Mesendoderm (in vitro differentiated cells): ENCODE measurements at regions not wholly inside any gene's neighbourhood (a gene's known extent, or its start where the extent isn't known, plus 50 kb on each side); places are given as distances from the start of the nearest gene placed in this dataset.

Source experiments
- DNase-seq: peaks from one replicate; pipeline ENCODE4 v3.0.0; 2013
- H2AK5ac ChIP-seq: 2 replicates; pipeline ENCODE4 v1.6.1; 2013; ENCODE audit warnings: low read length, inconsistent platforms
- H2BK120ac ChIP-seq: 2 replicates; pipeline ENCODE4 v1.6.1; 2013; ENCODE audit warnings: low read depth, mild to moderate bottlenecking, low read length, moderate library complexity, mixed read lengths
- H2BK15ac ChIP-seq: replicated peaks from 2 replicates; pipeline ENCODE4 v1.6.1; 2013; ENCODE audit warnings: low read depth, mild to moderate bottlenecking, moderate library complexity
- H2BK5ac ChIP-seq: 2 replicates; pipeline ENCODE4 v1.6.1; 2013; ENCODE audit warnings: low read length, inconsistent platforms
- H3K18ac ChIP-seq: 2 replicates; pipeline ENCODE4 v1.6.1; 2013; ENCODE audit warnings: mild to moderate bottlenecking, low read length, mixed read lengths
- H3K23ac ChIP-seq: one replicate; pipeline ENCODE4 v1.6.1; 2013; ENCODE audit warnings: low read length
- H3K27ac ChIP-seq: 2 replicates; pipeline ENCODE4 v1.5.1; 2013; ENCODE audit warnings: low read depth, mild to moderate bottlenecking, inconsistent platforms, low read length, moderate library complexity
- H3K27me3 ChIP-seq: 2 replicates; pipeline ENCODE4 v1.6.1; 2013; ENCODE audit warnings: low read length, control low read depth, mild to moderate bottlenecking, inconsistent platforms; ENCODE audit not compliant: insufficient read depth, poor library complexity
- H3K36me3 ChIP-seq: 2 replicates; pipeline ENCODE4 v1.6.1; 2013; ENCODE audit warnings: low read length, inconsistent platforms; ENCODE audit not compliant: control insufficient read depth, insufficient read depth
- H3K4ac ChIP-seq: one replicate; pipeline ENCODE4 v1.6.1; 2013; ENCODE audit warnings: low read depth, mild to moderate bottlenecking, low read length, moderate library complexity
- H3K4me1 ChIP-seq: 2 replicates; pipeline ENCODE4 v1.6.1; 2013; ENCODE audit warnings: low read depth, low read length, inconsistent platforms; ENCODE audit not compliant: control insufficient read depth
- H3K4me2 ChIP-seq: 2 replicates; pipeline ENCODE4 v1.6.1; 2013; ENCODE audit warnings: low read length
- H3K4me3 ChIP-seq: 2 replicates; pipeline ENCODE4 v1.5.1; 2013; ENCODE audit warnings: mild to moderate bottlenecking, low read length
- H3K56ac ChIP-seq: one replicate; pipeline ENCODE4 v1.6.1; 2013; ENCODE audit warnings: low read length
- H3K79me1 ChIP-seq: 2 replicates; pipeline ENCODE4 v1.6.1; 2013; ENCODE audit warnings: low read length, inconsistent platforms
- H3K79me2 ChIP-seq: 2 replicates; pipeline ENCODE4 v1.6.1; 2013; ENCODE audit warnings: mild to moderate bottlenecking, low read length; ENCODE audit not compliant: control insufficient read depth, insufficient read depth
- H3K9ac ChIP-seq: 2 replicates; pipeline ENCODE4 v1.6.1; 2013; ENCODE audit warnings: low read length, inconsistent platforms
- H4K5ac ChIP-seq: one replicate; pipeline ENCODE4 v1.6.1; 2013; ENCODE audit warnings: low read length
- H4K8ac ChIP-seq: one replicate; pipeline ENCODE4 v1.6.1; 2013; ENCODE audit warnings: low read depth, mild to moderate bottlenecking, control low read depth, low read length, moderate library complexity
- WGBS: extraction: QIAGEN DNeasy Blood & Tissue Kit; methylation state at CpG from one replicate; pipeline ENCODE4 v1.1.7; 2013; ENCODE audit warnings: low lambda C conversion rate, missing lambda C conversion rate; ENCODE audit not compliant: insufficient coverage; ENCODE audit errors: extremely low coverage; 5-methylcytosine and 5-hydroxymethylcytosine counted together

GRCh38 chr12:46459861-46460545, 87.4 kb upstream of the SLC38A2 start:
- WGBS: no CpG with 5 or more reads among the region's 5 CpGs
- no peak overlapping the region for H3K18ac ChIP-seq
- H3K4me1 ChIP-seq: no peaks in the 10 kb centered on the region
- no peaks in the 10 kb centered on the region for H3K79me2 ChIP-seq
- no peak overlapping the region for H4K8ac ChIP-seq
- H3K79me1 ChIP-seq: no peaks in the 10 kb centered on the region
- no peak overlapping the region for H3K9ac ChIP-seq
- H3K56ac ChIP-seq: no peak overlapping the region
- DNase-seq: no peak
- H3K4me2 ChIP-seq: no peak overlapping the region
- no peak overlapping the region for H2BK15ac ChIP-seq
- no peaks in the 10 kb centered on the region for H3K36me3 ChIP-seq
- no peak overlapping the region for H2BK5ac ChIP-seq
- no peak overlapping the region for H2AK5ac ChIP-seq
- H3K27ac ChIP-seq: no peak overlapping the region
- H2BK120ac ChIP-seq: no peak overlapping the region
- no peaks in the 10 kb centered on the region for H3K27me3 ChIP-seq
- H3K4ac ChIP-seq: no peak overlapping the region
- no peak overlapping the region for H3K4me3 ChIP-seq
- H3K23ac ChIP-seq: no peak overlapping the region
- no peak overlapping the region for H4K5ac ChIP-seq

- Histone ChIP-seq H3K79me2 (no peaks in the 10 kb centered on the region), H3K9ac (no peak overlapping the region), H4K5ac (no peak overlapping the region), H2BK120ac (no peak overlapping the region), H3K56ac (no peak overlapping the region), H3K23ac (no peak overlapping the region), H2BK15ac (no peak overlapping the region), H3K4me3 (no peak overlapping the region), H4K8ac (no peak overlapping the region), H3K4me1 (no peaks in the 10 kb centered on the region), H2BK5ac (no peak overlapping the region), H3K18ac (peak overlapping the region; percentile 18), H3K27ac (no peak overlapping the region), H3K79me1 (no peaks in the 10 kb centered on the region), H3K36me3 (no peaks in the 10 kb centered on the region), H2AK5ac (no peak overlapping the region), H3K4ac (no peak overlapping the region), H3K4me2 (no peak overlapping the region), H3K27me3 (no peaks in the 10 kb centered on the region)
- DNase-seq: peak; percentile 48
- WGBS: no CpG with 5 or more reads among the region's 4 CpGs
These were observed 86.5 kb upstream of the SLC38A2 start for GRCh38 chr12:46459111-46459510.

GRCh38 chr12:46458500-46459102, 86.0 kb upstream of the SLC38A2 start:
- Histone ChIP-seq H3K27ac (no peak overlapping the region), H3K4me2 (no peak overlapping the region), H4K8ac (no peak overlapping the region), H2BK120ac (no peak overlapping the region), H3K36me3 (no peaks in the 10 kb centered on the region), H3K56ac (no peak overlapping the region), H3K4ac (no peak overlapping the region), H3K18ac (no peak overlapping the region), H3K4me1 (no peaks in the 10 kb centered on the region), H3K79me2 (no peaks in the 10 kb centered on the region), H3K27me3 (no peaks in the 10 kb centered on the region), H3K9ac (no peak overlapping the region), H2AK5ac (no peak overlapping the region), H3K4me3 (no peak overlapping the region), H4K5ac (no peak overlapping the region), H3K23ac (no peak overlapping the region), H3K79me1 (no peaks in the 10 kb centered on the region), H2BK15ac (no peak overlapping the region), H2BK5ac (no peak overlapping the region)
- no CpG with 5 or more reads among the region's 3 CpGs for WGBS
- DNase-seq: no peak

GRCh38 chr12:46457958-46458357, 85.4 kb upstream of the SLC38A2 start:
- Histone ChIP-seq H3K4me1 (no peaks in the 10 kb centered on the region), H4K5ac (no peak overlapping the region), H3K27ac (no peak overlapping the region), H3K18ac (no peak overlapping the region), H3K4ac (no peak overlapping the region), H3K56ac (no peak overlapping the region), H4K8ac (no peak overlapping the region), H3K9ac (no peak overlapping the region), H2AK5ac (no peak overlapping the region), H3K27me3 (no peaks in the 10 kb centered on the region), H3K36me3 (no peaks in the 10 kb centered on the region), H2BK15ac (no peak overlapping the region), H3K23ac (no peak overlapping the region), H3K79me2 (no peaks in the 10 kb centered on the region), H3K4me2 (no peak overlapping the region), H3K4me3 (no peak overlapping the region), H2BK5ac (no peak overlapping the region), H2BK120ac (no peak overlapping the region), H3K79me1 (no peaks in the 10 kb centered on the region)
- WGBS: no CpG with 5 or more reads among the region's 2 CpGs
- no peak for DNase-seq

- no peak overlapping the region for H3K4ac ChIP-seq
- H2BK5ac ChIP-seq: no peak overlapping the region
- no peaks in the 10 kb centered on the region for H3K79me1 ChIP-seq
- H3K27me3 ChIP-seq: no peaks in the 10 kb centered on the region
- no peak overlapping the region for H2BK120ac ChIP-seq
- no peak overlapping the region for H3K4me3 ChIP-seq
- no peaks in the 10 kb centered on the region for H3K36me3 ChIP-seq
- no peak overlapping the region for H3K9ac ChIP-seq
- no peak overlapping the region for H3K18ac ChIP-seq
- no peak overlapping the region for H3K23ac ChIP-seq
- no peak overlapping the region for H3K56ac ChIP-seq
- H3K4me1 ChIP-seq: no peaks in the 10 kb centered on the region
- H3K79me2 ChIP-seq: no peaks in the 10 kb centered on the region
- H2BK15ac ChIP-seq: no peak overlapping the region
- no peak overlapping the region for H2AK5ac ChIP-seq
- no peak overlapping the region for H4K8ac ChIP-seq
- WGBS: 100% methylated on average over 1 of the region's 5 CpGs
- DNase-seq: no peak
- H3K27ac ChIP-seq: no peak overlapping the region
- no peak overlapping the region for H3K4me2 ChIP-seq
- H4K5ac ChIP-seq: no peak overlapping the region
These were observed 84.1 kb upstream of the SLC38A2 start for GRCh38 chr12:46456356-46457334.
